ENCODE measurements at regions not wholly inside any gene's neighbourhood (a gene's known extent, or its start where the extent isn't known, plus 50 kb on each side); places are given as distances from the start of the nearest gene placed in this dataset.

DNA sequence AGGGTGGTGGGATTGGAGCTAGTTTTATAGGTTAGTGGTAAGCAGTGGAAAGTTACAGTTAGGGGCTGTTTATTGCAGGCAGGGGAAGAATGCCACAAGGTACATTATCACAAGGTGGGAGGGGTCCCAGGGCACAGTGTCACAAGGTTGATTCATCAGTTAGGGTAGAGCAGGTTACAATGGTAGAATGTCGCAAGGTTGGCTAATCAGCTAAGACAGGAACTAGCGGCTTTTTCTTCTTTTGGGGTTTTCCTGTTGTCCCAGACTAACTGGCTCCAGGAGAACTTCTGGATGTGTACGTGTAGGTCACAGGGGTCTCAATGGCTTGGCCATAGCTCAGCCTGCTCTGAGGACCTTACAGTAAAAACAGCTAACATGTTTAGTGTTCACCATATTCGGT, 1221.1 kb downstream of the SLITRK1 start:
- no peak for DNase-seq

- no peak for DNase-seq
Observed at GRCh38 chr13:82658811-82659210, 1223.5 kb downstream of the SLITRK1 start.

DNA sequence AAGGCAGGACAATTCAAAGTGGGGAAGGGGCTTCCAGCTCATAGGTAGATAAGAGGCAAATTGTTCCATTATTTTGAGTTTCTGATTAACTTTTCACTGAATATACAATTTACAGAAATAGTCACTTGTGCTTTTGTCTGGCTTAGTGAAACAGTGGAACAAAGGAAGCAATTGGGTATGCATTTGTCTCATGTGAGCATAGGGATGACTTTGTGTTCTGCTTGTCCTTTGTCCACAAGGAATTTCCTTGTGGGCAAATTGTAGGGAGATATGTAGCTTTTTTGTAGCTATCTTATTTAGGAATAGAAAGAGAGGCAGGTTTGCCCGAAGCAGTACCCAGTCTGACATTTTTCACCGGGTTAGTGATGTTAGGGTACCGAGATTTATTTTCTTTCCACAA, 1224.8 kb downstream of the SLITRK1 start:
- DNase-seq = no peak

GRCh38 chr13:82654861-82655855, 1227.1 kb downstream of the SLITRK1 start:
- DNase-seq = no peak

- DNase-seq = no peak
Observed at GRCh38 chr13:82654143-82654542, 1228.1 kb downstream of the SLITRK1 start.

DNA sequence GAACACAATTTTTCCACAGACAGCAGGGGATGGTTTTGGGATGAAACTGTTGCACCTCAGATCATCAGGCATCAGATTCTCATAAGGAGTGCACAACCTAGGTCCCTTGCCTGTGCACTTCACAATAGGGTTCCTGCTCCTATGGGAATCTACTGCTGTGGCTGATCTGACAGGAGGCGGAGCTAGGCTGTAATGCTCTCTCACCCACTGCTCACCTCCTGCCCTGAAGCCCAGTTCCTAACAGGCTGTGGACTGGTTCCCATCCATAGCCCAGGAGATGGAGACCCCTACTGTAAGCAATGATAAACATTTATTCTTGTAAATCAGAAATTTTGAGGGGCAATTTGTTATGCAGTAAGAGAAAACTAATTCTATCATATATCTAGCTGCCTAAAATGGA, 1234.7 kb downstream of the SLITRK1 start:
- no peak for DNase-seq

DNA sequence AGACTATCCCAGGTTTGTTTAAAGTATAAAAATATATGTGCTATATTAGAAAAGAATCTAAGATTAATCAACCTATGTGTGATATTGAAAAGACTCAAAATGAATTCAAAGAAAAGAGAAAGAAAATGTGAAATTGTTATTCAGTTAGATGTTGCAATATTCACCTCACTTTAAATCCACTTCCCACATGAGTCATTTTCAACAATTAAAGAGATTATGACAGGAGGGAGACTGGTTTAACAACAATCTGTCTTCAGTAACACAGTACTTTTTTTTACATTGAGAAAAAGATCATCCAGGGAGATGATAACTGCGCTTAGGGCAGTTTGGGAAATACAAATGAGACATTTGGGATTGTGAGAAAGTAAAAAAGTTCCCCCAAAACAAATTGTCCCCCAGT, 1246.2 kb downstream of the SLITRK1 start:
- no peak for DNase-seq

GRCh38 chr13:82634946-82635345, 1247.3 kb downstream of the SLITRK1 start:
- DNase-seq = no peak

GRCh38 chr13:82627183-82627582, 1255.1 kb downstream of the SLITRK1 start:
- DNase-seq = no peak

GRCh38 chr13:82625717-82626116, 1256.6 kb downstream of the SLITRK1 start:
- DNase-seq = no peak

GRCh38 chr13:82615043-82615442, 1267.2 kb downstream of the SLITRK1 start:
- no peak for DNase-seq

GRCh38 chr13:82614086-82614485, 1268.2 kb downstream of the SLITRK1 start:
- DNase-seq = no peak

DNA sequence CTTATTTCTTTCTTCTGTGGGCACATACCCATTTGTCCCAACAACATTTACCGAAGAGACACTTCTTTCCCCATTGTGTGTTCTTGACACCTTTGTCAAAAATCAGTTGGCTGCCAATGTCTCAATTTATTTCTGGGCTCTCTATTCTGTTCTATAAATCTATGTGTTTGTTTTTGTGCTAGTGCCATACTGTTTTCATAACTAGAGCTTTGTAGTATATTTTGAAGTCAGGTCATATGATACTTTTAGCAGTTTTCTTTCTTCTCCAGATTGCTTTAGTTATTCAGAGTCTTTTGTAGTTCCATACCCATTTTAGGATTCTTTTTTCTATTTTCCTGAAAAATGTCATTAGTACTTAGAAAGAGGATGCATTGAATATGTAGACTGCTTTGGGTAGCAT, 1276.3 kb downstream of the SLITRK1 start:
- DNase-seq = no peak

- no peak for DNase-seq
Observed at GRCh38 chr13:82597747-82598146, 1284.5 kb downstream of the SLITRK1 start.

GRCh38 chr13:82593239-82593638, 1289.0 kb downstream of the SLITRK1 start:
- DNase-seq = no peak

DNA sequence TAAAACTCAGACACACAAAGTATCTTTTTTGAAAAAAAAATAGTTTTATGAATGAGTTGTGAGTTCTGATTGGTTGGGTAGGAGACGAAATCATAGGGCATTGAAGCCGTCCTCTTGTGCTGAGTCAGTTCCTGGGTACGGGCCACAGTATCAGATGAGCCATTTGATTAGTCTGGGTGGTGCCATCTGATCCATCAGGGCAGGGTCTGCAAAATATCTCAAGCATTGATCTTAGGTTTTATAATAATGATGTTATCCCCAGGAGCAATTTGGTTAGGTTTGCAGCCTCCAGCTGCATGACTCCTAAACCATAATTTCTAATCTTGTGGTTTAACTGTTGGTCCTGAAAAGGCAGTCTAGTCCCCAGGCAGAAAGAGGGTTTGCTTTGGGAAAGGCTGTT, 1310.6 kb downstream of the SLITRK1 start:
- no peak for DNase-seq

DNA sequence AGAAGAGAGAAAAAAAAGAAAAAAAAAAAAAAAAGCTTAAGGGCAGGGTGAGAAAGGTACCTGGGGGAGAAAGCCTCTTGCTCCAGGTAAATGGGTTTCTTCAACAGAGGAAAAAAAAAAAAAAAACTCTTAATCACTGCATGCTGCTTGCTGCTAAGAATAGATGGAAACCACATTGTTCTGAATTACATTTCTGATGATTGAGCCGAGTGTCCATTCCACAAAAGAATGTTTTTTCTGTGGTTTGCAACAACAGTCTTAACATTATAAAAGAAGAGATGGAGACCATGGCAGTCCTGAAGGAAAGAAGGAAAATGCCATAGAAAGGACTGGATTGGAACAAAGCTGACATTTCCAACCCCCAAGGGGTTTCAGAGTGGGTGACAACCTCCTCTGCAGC, 1312.7 kb downstream of the SLITRK1 start:
- DNase-seq = no peak

- DNase-seq = no peak
Observed at GRCh38 chr13:82566864-82567263, 1315.4 kb downstream of the SLITRK1 start.

DNA sequence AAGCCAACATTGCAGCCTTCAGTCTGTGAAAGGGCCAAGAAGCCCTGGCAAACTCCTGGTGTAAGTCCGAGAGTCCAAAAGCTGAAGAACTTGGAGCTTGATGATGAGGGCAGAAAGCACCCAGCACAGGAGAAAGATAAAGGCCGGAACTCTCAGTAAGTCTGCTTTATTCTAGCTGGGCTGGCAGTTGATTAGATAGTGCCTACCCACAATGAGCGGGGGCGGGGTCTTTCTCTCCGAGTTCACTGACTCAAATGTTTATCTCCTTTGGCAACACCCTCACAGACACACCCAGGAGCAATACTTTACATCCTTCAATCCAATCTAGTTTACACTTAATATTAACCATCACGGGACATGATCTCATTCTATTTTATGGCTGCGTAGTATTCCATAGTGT, 1317.1 kb downstream of the SLITRK1 start:
- no peak for DNase-seq

DNA sequence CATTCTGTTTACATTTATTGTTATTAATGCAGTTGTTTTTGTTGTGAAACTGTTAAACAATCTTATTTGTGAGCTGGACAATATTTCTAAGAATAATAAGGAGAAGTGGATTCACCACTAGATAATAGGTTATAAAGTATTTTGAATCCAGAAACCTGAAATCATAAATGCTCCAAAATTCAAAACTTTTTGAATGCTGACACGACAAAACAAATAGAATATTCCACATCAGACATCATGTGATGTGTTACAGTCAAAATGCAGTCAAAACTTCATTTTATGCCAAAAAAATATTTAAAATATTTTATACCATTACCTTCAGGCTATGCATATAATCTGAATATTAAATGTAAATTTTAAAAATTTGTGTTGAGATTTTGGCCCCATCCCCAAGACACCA, 1321.4 kb downstream of the SLITRK1 start:
- no peak for DNase-seq

DNA sequence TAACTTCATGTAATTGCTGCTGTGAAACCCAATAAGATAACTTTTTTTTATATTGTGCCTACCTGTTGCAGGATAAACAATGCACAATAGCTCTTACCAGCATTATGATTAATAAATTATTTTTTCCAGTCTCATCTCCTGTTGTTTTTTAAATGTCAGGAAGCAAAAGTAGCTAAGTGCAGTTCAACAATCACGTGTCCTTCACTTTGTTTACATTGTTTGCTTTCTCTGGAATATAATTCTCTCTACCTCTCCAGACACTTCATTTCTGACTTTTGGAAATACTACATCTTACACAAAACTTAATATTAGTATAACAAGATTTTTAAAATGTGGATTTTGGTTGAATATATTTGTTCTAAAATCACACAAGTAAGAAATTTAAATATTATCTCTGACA, 1359.4 kb downstream of the SLITRK1 start:
- no peak for DNase-seq

GRCh38 chr13:82506805-82507414, 1375.4 kb downstream of the SLITRK1 start:
- no peak for DNase-seq

GRCh38 chr13:82501834-82502233, 1380.4 kb downstream of the SLITRK1 start:
- no peak for DNase-seq

DNA sequence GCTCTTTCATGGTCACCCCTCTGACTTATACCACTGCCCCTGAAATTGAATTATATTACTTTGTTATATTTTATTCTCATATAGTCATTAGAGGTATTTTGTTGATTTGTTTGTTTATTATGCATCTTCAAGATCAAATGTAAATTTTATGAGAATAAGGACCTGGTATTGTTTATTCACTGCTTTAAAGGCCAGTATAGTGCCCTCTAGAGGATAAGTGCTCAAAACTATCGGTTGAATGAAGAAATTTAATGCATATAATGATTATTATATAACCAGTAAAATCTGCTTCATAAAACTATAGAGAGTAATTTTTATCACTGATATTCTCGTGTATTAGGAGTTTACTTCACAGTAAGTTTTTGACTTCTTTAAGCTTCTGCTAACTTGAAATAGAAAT, 1401.9 kb downstream of the SLITRK1 start:
- no peak for DNase-seq
